Neural crest cell (in vitro differentiated cells): ENCODE measurements at regions not wholly inside any gene's neighbourhood (a gene's known extent, or its start where the extent isn't known, plus 50 kb on each side); places are given as distances from the start of the nearest gene placed in this dataset.

Experiments used
- DNase-seq: peaks from one replicate; pipeline ENCODE4 v3.0.0; 2021; ENCODE audit warnings: low read depth, mixed read lengths, low spot score
- H3K27ac Mint-ChIP-seq: one replicate; pipeline ENCODE4 v1.8.0; 2021; ENCODE audit warnings: mild to moderate bottlenecking, mixed read lengths; ENCODE audit not compliant: unreplicated experiment
- H3K27me3 Mint-ChIP-seq: 2 replicates; pipeline ENCODE4 v1.8.0; 2021; ENCODE audit warnings: low read depth, mild to moderate bottlenecking, mixed read lengths
- H3K36me3 Mint-ChIP-seq: 2 replicates; pipeline ENCODE4 v1.8.0; 2021; ENCODE audit warnings: low read depth, mild to moderate bottlenecking, mixed read lengths
- H3K4me1 Mint-ChIP-seq: 2 replicates; pipeline ENCODE4 v1.8.0; 2021; ENCODE audit warnings: mixed read lengths
- H3K4me3 Mint-ChIP-seq: one replicate; pipeline ENCODE4 v1.8.0; 2021; ENCODE audit warnings: mild to moderate bottlenecking, mixed read lengths
- H3K9me3 Mint-ChIP-seq: 2 replicates; pipeline ENCODE4 v1.8.0; 2021; ENCODE audit warnings: mixed read lengths
- CTCF ChIP-seq: fragments of 200-600 bp; sonication (generic); conservative IDR thresholded peaks from 2 replicates; pipeline ENCODE4 v1.5.0; 2021; ENCODE audit warnings: antibody characterized with exemption, mild to moderate bottlenecking

- no peaks in the 10 kb centered on the region for H3K36me3 Mint-ChIP-seq
- TF ChIP-seq CTCF, result no peak
- H3K4me1 Mint-ChIP-seq, result peaks cover 5% of the 10 kb centered on the region
- no peaks in the 10 kb centered on the region for H3K9me3 Mint-ChIP-seq
- no peak overlapping the region for H3K27ac Mint-ChIP-seq
- no peak for DNase-seq
- no peak overlapping the region for H3K4me3 Mint-ChIP-seq
- H3K27me3 Mint-ChIP-seq, result peaks cover 9% of the 10 kb centered on the region
These were observed 629.0 kb downstream of the MED13L start for GRCh38 chr12:115648463-115648862.

GRCh38 chr12:115646210-115646609 lies 631.3 kb downstream of the MED13L start:
- no peak for TF ChIP-seq CTCF
- peaks cover 5% of the 10 kb centered on the region for H3K27me3 Mint-ChIP-seq
- no peak overlapping the region for H3K27ac Mint-ChIP-seq
- no peaks in the 10 kb centered on the region for H3K36me3 Mint-ChIP-seq
- H3K4me1 Mint-ChIP-seq, result peaks cover 5% of the 10 kb centered on the region
- H3K4me3 Mint-ChIP-seq, result no peak overlapping the region
- no peak for DNase-seq
- no peaks in the 10 kb centered on the region for H3K9me3 Mint-ChIP-seq

GRCh38 chr12:115640929-115641328 lies 636.6 kb downstream of the MED13L start:
- Mint-ChIP-seq H3K27me3 (no peaks in the 10 kb centered on the region), H3K9me3 (no peaks in the 10 kb centered on the region), H3K36me3 (no peaks in the 10 kb centered on the region), H3K4me1 (peaks cover 5% of the 10 kb centered on the region), H3K4me3 (no peak overlapping the region), H3K27ac (no peak overlapping the region)
- TF ChIP-seq CTCF, result no peak
- no peak for DNase-seq

- no peaks in the 10 kb centered on the region for H3K27me3 Mint-ChIP-seq
- H3K9me3 Mint-ChIP-seq, result no peaks in the 10 kb centered on the region
- no peak for TF ChIP-seq CTCF
- H3K4me1 Mint-ChIP-seq, result peaks cover 5% of the 10 kb centered on the region
- no peak for DNase-seq
- no peaks in the 10 kb centered on the region for H3K36me3 Mint-ChIP-seq
- H3K27ac Mint-ChIP-seq, result no peak overlapping the region
- no peak overlapping the region for H3K4me3 Mint-ChIP-seq
These were observed 637.9 kb downstream of the MED13L start for GRCh38 chr12:115639648-115640012.

- Mint-ChIP-seq H3K4me3 (no peak overlapping the region), H3K4me1 (peaks cover 5% of the 10 kb centered on the region), H3K9me3 (no peaks in the 10 kb centered on the region), H3K36me3 (no peaks in the 10 kb centered on the region), H3K27me3 (no peaks in the 10 kb centered on the region), H3K27ac (no peak overlapping the region)
- no peak for DNase-seq
- TF ChIP-seq CTCF, result no peak
These were observed 638.5 kb downstream of the MED13L start for GRCh38 chr12:115638733-115639647.
